SK-N-SH treated with all-trans-retinoic acid at 6 μM for 48 hours (cell line): ENCODE measurements at regions not wholly inside any gene's neighbourhood (a gene's known extent, or its start where the extent isn't known, plus 50 kb on each side); places are given as distances from the start of the nearest gene placed in this dataset.

ENCODE experiments used
- BACH2 ChIP-seq: fragments of 250-450 bp; sonication (Bioruptor Pico); IDR thresholded peaks from 2 replicates; pipeline ENCODE4 v1.9.0; 2021; ENCODE audit warnings: mild to moderate bottlenecking, borderline replicate concordance
- CSRNP3 ChIP-seq: fragments of 250-450 bp; sonication (Bioruptor Pico); IDR thresholded peaks from 2 replicates; pipeline ENCODE4 v1.5.1; 2021; ENCODE audit warnings: mild to moderate bottlenecking, moderate library complexity
- PATZ1 ChIP-seq: fragments of 250-450 bp; sonication (Bioruptor Pico); IDR thresholded peaks from 2 replicates; pipeline ENCODE4 v1.8.0; 2020; ENCODE audit warnings: mild to moderate bottlenecking, moderate library complexity, borderline replicate concordance
- TF ChIP-seq, protein P1 (sequence below): fragments of 250-450 bp; sonication (Bioruptor Pico); IDR thresholded peaks from 2 replicates; pipeline ENCODE4 v1.5.1; 2020; ENCODE audit warnings: low read depth, mild to moderate bottlenecking, moderate library complexity

- TF ChIP-seq BACH2 (CRISPR knock-in tag) (no peak), PATZ1 (CRISPR knock-in tag) (no peak), CSRNP3 (CRISPR knock-in tag) (no peak)
- TF ChIP-seq, protein P1, sequence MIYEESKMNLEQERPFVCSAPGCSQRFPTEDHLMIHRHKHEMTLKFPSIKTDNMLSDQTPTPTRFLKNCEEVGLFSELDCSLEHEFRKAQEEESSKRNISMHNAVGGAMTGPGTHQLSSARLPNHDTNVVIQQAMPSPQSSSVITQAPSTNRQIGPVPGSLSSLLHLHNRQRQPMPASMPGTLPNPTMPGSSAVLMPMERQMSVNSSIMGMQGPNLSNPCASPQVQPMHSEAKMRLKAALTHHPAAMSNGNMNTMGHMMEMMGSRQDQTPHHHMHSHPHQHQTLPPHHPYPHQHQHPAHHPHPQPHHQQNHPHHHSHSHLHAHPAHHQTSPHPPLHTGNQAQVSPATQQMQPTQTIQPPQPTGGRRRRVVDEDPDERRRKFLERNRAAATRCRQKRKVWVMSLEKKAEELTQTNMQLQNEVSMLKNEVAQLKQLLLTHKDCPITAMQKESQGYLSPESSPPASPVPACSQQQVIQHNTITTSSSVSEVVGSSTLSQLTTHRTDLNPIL (CRISPR knock-in tag): no peak
These were observed 190.9 kb upstream of the CHRNA7 start for GRCh38 chr15:31839388-31839787.
